HG02678 (cell line): ENCODE measurements at regions not wholly inside any gene's neighbourhood (a gene's known extent, or its start where the extent isn't known, plus 50 kb on each side); places are given as distances from the start of the nearest gene placed in this dataset.

Source experiments
- ATAC-seq: cut with Tn5 transposase; IDR thresholded peaks from one replicate; pipeline ENCODE4 v1.9.1; 2021; ENCODE audit warnings: mild to moderate bottlenecking, moderate library complexity; ENCODE audit not compliant: unreplicated experiment

DNA sequence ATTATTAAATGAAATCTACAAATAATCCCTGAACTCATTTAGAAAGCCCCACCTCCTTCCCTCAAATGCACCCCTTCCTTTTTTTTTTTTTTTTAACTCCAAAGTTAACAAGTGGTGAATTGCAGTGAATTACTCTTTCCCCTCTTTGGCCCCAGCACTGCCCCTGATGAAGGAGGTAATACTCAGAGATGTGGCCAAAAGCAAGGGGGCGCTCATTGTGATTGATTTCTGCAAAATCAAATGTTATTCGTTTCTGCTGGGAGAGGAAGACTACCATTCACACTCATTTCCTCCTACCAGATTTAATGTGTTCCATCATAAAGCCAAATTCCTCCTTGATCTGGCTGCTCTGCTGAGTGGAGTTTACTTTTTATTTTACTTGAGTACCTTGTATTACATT is 259.4 kb downstream of the GPD2 start:
- ATAC-seq = no peak

DNA sequence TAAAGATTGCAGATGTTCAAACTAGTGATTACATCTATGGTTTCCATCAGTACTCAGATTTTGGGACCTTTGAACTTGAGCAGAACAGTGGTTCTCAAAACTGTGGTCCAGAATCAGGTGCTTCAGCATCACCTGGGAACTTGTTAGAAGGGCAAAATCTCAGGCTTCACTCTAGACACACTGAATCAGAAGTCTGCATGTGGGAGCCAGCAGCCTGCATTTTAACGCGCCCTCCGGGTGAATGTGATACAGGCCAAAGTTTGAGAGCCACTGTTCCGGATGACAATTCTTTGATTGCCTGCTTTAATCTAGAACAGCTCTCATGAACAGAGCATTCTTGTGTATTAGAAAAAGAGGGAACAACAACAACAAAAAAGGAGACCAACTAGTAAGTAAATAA is 261.7 kb downstream of the GPD2 start:
- no peak for ATAC-seq

DNA sequence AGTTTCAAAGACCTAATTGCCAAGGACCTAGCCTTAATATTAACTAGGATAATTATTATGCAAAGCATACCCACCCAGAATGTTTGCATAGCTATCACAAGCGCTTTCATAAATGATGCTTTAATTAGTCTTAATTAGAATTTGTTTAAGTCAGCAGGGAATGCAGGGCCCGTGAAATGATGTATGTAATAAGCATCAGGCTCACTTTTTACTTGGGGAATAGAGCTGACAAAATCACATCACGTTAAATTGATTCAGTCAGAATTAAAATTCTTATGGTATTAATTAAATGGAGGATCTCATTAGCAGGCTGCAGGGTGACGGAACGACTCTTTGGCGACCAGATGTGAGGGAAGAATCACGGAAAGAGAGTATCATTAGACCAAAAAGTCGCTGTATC is 264.5 kb downstream of the GPD2 start:
- no peak for ATAC-seq

DNA sequence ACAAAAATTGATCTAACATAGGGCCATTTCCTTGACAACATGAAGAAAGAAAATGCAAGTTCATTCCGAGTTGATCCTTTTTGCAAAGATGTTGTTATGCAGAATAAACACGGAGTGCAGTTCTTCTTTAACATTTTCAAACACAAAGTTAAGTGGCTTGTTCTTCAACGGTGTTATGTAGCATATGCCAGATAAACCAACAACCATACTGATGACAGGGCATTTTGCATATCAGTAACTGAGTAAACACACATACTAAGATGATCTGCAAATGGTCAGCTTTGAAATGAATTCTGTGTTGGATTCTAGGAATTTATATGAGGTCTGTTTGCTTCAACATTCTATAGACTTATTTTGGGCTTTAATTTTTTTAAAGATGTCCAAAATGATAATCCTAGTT is 266.4 kb downstream of the GPD2 start:
- ATAC-seq = no peak

DNA sequence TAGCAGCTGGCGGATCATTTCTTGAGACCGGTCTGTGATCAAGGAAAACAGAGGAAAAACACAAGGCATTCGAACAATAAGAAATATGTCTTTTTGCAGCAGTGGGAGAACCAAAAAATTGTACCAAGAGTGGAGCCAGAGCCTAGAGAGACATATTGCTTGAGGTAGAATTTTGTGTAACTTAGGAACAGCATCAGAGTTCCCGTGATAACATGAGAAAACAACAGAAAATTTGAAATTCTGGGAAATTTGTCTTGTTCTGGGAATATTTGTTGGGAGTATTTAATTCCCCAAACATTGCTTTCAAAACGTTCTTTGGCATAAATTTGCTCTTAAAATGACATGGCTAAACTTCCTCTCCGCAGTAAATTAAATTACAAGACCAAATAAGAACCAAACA is 267.5 kb downstream of the GPD2 start:
- ATAC-seq = no peak

DNA sequence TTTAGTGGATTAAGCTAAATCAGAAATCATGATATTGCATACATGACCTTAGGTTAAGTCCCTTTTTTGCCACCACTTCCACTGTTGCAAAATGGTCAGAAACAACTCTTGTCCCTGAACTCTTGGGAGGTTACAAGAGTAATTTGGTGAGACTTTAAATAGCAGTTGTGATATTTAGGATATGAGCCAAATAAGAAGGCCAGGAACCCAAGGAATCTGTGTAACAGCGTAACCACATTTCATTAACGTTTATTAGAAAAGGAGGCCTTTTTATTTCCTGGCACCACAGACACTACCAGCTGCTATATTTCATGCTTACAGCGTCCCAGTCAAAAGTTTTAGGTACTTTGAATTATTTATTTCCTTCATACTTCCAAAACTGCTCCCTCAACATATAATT is 268.0 kb downstream of the GPD2 start:
- ATAC-seq = no peak

DNA sequence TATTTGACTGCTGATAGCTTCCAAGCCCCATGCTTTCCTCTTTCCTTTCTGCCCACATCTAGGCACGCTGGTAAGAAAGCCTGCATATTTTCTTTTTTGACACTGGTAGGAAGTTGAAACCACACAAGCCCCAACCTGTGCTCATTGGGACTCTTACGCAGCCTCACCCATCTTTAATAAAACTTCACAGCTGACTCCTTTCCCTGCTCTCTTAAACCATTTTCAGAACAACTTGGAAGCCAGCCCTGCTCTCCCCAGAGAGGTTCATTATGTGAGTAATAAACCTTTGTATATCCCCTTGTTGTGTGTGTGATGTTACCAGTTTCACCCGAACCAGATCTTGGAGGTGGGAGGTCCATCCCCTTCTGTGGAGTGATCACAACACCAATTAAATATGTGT is 268.4 kb downstream of the GPD2 start:
- no peak for ATAC-seq

DNA sequence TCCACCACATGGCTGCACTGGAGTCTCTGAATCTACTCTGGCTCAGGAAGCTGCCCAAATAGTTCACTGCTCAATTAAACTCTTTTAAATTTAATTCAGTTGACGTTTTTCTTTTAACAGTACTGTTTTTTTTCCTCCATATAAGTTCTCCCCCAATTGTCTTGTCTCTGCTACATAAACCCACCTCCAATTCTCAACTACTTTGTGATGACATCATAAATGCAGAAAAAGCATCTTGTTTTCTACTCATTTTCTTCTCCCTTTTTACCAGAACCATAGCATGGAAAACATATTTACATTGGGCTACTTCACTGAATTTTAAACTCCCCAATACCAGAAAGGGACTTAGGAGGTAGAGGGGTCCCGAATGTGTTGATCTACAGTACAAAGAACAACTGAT is 270.4 kb downstream of the GPD2 start:
- ATAC-seq = no peak

DNA sequence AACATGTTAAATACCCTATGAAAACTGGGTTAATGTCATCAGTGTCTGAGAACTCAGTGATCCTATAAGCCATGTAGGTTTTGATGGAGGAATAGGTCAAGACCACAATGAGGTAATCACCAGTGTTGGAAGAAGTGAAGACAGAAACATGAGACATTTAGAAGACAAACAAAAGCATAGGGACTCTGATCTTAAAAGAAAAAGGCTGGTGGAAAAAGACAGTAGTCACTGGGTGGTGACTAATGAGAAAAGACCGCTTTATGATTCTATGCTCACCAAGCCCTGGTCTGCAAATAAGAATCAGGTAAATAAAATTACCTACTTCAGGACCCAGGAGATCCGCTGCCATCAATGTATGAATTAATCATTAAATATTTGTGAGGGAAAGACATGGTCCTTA is 271.9 kb downstream of the GPD2 start:
- no peak for ATAC-seq

DNA sequence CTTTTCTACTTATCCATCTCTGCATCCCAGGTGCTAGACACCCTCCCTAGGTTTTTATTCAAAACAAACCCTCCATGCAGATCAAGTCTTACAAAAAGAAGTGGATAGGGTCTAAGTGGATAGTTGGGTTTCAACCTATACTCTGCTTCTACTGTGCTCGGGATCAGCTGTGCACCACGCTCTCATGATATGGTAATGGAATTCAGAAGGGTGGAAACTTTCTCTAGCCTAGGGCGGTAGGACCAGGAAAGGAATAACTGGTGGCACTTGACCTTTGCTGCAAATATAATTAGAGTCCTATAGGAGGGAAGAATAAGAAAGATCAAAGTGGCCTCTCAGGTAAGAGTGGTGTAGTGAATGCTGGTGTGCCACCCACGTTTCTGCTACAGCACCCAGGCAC is 272.9 kb downstream of the GPD2 start:
- no peak for ATAC-seq

DNA sequence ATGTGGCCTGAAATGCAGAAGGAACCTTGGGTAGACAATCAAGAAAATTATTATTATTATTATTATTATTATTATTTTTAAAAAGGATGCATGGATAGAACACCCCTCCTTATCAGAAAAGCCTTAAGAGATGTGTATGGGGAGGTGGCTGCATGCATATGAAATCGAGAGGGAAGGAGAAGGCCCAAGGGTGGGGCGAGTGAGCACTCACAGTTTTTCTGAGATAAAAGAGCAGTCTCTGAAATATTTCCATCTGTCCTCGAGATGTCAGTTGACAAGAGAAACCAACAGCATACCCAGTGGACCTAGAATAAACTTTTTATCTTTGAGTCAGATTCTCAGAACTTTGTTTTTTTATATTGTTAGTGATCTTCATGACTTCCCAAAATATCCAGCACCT is 282.9 kb downstream of the GPD2 start:
- no peak for ATAC-seq

DNA sequence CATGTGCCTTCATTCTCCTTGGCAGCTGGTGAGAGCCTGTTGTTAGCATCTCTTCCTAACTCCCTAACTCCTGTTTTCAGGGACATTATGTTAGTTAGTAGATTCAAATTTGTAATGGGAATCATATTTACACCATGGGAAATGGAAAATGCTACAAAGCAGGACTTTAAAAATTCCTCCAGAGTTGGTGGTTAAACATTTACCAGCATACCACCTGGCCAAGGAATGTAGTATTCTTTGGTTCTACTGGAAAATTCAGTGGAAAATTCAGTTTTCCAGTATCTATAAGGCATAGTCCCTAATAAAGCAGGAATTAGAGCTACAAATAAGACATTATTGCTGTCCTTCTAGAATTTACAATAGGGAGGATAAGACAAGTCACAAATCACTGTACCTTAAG is 291.7 kb downstream of the GPD2 start:
- no peak for ATAC-seq

DNA sequence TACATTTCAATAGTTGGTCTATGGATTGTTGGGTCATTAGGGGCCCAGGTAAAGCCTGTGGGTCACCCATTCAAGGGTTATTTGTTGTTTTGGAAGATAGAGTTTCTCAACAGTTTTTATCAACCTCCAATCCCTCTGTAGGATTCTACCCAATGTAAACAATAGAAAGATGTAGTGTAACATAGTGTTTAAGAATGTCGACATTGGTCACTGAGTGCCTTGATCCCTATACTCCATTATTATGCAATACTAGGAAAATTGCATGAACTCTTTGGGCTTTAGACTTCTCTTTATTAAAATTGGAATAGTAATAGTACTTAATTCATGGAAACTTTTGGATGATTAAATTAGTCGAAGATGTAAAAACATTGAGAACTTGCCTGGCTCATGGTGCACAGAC is 292.1 kb downstream of the GPD2 start:
- ATAC-seq = no peak

DNA sequence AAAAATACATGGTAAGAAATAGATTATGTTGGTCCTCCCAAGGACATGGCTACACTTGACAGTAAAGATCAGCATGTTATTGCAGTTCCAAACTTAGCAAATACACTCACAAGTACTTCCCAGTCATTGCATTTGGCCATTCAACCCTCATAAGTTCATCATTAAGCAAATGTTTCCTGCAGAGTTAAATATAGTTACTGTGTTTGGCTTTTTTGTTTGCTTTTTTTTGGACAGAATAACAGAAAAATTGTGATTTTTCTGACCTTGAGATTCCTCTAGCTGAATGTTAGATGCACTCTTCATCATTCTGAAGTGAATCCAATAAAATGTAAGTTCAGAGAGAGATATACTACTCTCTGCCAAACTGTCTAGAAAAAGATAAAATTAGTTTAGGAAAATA is 295.3 kb downstream of the GPD2 start:
- ATAC-seq = no peak

DNA sequence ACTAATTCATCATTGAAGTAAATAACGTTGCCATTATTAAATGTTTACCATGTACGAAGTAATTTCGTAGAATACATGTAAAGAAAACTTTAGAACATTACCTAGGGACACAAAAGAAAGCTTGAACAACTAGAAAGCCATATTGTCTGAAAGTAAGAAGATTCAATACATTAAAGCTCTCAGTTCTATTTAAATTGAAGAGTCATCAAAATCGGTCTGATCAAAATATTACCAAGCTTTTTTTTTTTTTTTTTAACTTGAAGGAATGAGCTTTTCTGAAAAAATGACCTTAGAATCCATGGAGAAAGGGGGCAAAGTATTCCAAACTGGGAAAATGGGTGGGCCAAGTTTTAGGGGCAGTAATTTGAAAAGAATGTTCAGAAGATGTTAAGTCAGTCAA is 300.8 kb downstream of the GPD2 start:
- ATAC-seq = no peak

DNA sequence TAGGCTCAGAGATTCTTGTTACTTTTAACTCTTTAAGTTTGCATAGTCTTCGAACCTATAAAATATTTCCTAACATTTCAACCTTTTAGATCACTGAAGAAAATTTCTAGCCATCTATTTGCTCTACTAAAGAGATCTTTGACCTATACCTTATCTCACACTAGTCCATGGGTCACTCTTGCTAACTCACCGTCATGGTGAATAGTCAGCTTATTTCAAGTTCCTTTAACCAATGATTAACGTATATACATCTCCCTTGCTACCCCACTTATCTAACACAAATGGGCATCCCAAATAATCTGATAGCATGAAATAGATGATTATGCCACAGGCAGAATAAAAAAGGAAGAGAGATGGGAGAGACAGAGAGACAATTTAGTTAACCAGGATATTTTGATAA is 303.1 kb downstream of the GPD2 start:
- ATAC-seq = no peak

DNA sequence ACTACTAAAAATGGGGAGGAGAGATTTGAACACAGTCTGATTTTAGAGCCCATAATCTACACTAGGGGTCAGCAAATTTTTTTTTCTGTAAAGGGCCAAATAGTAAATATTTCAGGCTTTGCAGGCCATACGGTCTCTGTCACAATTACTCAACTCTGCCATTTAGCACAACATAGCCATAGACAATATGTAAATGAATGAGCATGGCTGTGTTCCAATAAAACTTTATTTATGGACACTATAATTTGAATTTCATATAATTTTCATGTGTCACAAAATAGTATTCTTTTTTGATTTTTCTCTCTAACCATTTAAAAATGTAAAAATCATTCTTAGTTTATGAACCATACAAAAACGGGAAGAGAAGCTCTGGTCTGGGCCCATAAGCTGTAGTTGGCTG is 309.4 kb downstream of the GPD2 start:
- ATAC-seq = no peak

DNA sequence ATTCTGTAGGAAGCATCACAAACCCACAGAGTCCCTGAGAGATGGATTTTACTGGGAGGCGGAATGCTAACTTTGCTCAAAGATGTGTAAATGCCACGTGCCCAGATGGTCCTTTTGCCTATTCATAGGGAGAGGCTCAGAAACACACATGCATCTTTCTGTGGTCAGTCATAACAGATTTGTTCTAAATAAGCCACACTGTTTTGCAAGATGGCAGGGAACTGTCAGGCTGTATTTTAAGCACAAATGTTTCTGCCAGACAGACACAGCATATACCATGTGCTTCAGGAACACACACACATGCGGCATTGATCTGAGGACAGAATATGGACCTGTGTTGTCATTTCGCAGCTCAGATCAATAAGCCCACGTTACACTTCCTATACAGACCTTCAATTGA is 312.0 kb downstream of the GPD2 start:
- no peak for ATAC-seq

DNA sequence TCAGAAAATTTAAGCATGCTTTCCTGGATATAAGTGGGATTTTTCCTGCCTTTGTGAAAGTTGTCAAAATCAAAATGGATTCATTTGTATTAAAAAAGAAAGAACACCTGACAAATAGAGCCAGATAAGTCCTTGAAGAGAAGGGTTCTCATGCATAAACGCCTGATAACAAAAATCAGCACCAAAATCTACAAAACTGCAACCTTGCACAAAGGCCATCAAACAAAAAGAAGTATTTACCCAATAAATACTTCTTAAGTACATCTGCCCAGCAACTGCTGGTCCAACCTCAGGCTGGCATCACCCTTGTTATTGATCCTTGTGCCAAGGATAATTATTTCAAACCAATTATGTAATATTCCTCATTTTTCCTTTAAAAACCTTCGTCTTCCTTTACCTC is 315.9 kb downstream of the GPD2 start:
- no peak for ATAC-seq

DNA sequence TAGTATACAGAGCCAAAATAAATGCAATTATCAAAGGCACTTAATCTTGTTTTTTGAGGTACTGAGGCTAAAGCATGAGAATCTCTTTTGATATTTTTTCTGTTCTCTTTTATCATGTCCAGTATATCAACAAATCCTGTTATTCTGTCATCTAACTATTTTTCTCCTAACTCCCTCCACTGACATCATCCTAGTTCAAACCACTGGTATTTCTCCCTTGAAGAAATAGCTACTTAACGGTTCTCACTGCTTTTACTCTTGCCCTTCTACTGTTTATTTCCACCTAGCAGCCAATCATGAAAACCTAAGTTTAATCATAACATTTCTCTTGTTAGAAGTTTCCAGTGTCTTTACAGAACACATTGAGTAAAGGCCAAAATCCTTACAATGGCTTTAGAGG is 317.6 kb downstream of the GPD2 start:
- ATAC-seq = no peak

DNA sequence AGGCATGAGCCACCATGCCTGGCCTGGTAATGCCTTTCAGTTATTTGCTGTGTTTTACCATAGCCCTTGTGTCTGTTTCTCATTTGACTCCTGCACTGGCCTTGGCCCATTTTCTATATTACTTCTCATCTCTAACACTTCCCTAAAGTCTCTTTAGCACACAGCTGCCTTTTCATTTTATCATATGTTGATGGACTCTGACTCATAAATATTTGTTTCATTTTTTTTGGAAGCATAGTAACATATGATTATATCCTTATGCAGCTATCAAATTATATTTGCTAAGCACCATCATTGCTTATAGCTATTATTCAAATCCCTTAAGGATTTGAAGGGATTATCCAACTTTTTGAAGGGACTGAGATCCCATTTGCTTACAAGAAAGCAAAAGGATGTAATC is 320.3 kb downstream of the GPD2 start:
- no peak for ATAC-seq

DNA sequence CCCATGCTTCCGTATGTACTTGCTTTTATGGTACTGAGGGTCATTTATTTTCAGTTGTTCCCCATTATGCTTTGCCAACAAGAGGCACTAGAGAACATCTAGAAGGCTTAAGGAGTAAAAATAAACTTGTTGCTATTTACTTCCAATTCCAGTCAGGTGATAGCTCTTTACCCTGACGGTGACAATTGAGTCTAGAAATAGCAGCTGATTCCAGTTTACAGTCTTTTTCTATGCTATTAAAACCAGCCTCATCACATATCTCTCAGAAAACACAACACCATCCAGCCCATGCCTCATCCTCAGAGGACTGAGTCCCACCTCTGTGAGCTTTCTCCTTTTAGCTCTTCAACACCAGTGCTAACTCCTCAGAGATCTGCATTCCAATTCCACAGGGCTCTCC is 327.0 kb downstream of the GPD2 start:
- no peak for ATAC-seq

DNA sequence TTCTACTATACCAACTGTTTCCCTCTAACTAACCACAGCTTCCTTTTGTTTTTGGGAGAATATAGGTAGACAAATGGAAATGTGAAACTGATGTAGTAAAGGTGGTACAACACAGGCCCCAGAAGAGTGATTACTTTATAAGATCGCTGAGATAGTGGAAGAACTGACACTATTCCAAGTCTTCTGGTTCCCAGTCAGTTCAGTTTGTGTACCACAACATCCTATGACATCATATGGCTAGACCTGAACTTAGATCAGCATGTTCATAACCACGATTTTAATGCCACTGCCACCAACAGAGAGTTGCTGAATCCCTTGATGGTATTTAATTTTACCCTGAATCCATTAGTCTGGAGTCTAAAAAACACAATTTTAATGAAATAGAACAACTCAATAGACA is 328.9 kb downstream of the GPD2 start:
- ATAC-seq = no peak

DNA sequence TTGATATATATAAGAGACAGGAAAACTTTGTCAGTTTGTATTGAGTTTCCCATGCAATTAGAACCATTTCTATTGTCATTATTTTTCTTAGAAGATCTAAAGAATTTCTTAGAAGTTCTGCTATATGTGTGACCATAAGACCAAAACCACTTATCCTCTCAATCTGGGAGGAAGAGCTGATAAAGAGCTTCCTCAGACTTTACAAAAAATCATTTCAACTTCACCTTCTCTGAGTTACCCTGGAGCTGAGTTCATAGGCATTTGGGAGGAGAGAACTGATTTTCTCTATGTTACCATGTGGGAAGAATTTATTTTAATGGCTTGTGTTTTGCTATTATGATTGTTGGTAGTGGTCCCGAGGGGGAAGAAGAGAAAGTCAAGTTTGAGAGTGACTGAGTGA is 329.3 kb downstream of the GPD2 start:
- ATAC-seq = no peak
